Panc1 (cell line): ENCODE measurements at regions not wholly inside any gene's neighbourhood (a gene's known extent, or its start where the extent isn't known, plus 50 kb on each side); places are given as distances from the start of the nearest gene placed in this dataset.

Experiments
- REST ChIP-seq, 2 experiments: IDR thresholded peaks; 2 replicates each; pipeline ENCODE4 v1.6.1; 2011 to 2012; ENCODE audit warnings: low read depth in 2 of 2, control low read depth in 1 of 2, low read length in 1 of 2, mild to moderate bottlenecking in 1 of 2, moderate library complexity in 1 of 2; ENCODE audit not compliant: insufficient read depth in 1 of 2
- TF ChIP-seq, protein P1 (sequence below): fragments of 450-650 bp; IDR thresholded peaks from 2 replicates; pipeline ENCODE4 v1.5.1; 2017; ENCODE audit warnings: mild to moderate bottlenecking

DNA sequence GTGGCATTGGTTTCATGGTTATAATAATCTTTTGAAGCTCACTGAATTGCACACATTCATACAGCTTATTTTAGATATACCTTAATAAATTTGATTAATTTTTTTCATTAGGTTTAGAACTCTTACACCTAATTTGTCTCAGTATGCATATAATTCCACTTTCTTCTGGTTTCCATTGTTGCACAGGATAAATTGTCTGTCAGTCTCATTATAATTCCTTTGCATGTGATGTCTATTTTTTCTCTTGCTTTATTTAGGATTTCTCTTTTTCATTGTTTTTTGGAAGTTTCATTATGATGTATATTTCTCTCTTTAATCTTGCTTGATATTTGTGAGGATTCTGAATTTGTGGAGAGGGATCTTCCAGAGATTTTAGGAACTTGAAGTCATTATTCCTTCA is 84.7 kb downstream of the ARL5B start:
- TF ChIP-seq REST (IDR thresholded peaks at IDR 0.05; ENCODE audit: insufficient read depth in 1 of 2, low read depth in 2 of 2, low read length in 1 of 2): no peak
- TF ChIP-seq, protein P1, sequence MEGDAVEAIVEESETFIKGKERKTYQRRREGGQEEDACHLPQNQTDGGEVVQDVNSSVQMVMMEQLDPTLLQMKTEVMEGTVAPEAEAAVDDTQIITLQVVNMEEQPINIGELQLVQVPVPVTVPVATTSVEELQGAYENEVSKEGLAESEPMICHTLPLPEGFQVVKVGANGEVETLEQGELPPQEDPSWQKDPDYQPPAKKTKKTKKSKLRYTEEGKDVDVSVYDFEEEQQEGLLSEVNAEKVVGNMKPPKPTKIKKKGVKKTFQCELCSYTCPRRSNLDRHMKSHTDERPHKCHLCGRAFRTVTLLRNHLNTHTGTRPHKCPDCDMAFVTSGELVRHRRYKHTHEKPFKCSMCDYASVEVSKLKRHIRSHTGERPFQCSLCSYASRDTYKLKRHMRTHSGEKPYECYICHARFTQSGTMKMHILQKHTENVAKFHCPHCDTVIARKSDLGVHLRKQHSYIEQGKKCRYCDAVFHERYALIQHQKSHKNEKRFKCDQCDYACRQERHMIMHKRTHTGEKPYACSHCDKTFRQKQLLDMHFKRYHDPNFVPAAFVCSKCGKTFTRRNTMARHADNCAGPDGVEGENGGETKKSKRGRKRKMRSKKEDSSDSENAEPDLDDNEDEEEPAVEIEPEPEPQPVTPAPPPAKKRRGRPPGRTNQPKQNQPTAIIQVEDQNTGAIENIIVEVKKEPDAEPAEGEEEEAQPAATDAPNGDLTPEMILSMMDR: no peak
